ENCODE measurements at regions not wholly inside any gene's neighbourhood (a gene's known extent, or its start where the extent isn't known, plus 50 kb on each side); places are given as distances from the start of the nearest gene placed in this dataset.

GRCh38 chr5:1950708-1951103 lies 68.0 kb upstream of the IRX4 start:
- no peaks in the 10 kb centered on the region for H3K9me3 ChIP-seq (ENCODE audit: control insufficient read depth, low read depth, low read length)
- H3K4me1 ChIP-seq (ENCODE audit: control insufficient read depth, low read depth, low read length): peaks cover 6% of the 10 kb centered on the region
- no peaks in the 10 kb centered on the region for H3K27me3 ChIP-seq (ENCODE audit: control insufficient read depth, insufficient read depth, low read length)
- no peak overlapping the region for H3K9ac ChIP-seq (ENCODE audit: low read length)
- no peak overlapping the region for H3K4me3 ChIP-seq (ENCODE audit: low read length)
- H3K36me3 ChIP-seq (ENCODE audit: control insufficient read depth, low read depth, low read length): no peaks in the 10 kb centered on the region
- H3K27ac ChIP-seq (ENCODE audit: low read length): no peak overlapping the region

GRCh38 chr5:1950096-1950707 lies 67.5 kb upstream of the IRX4 start:
- peaks cover 6% of the 10 kb centered on the region for H3K4me1 ChIP-seq (ENCODE audit: control insufficient read depth, low read depth, low read length)
- H3K9ac ChIP-seq (ENCODE audit: low read length): no peak overlapping the region
- H3K4me3 ChIP-seq (ENCODE audit: low read length): no peak overlapping the region
- H3K36me3 ChIP-seq (ENCODE audit: control insufficient read depth, low read depth, low read length): no peaks in the 10 kb centered on the region
- H3K9me3 ChIP-seq (ENCODE audit: control insufficient read depth, low read depth, low read length): no peaks in the 10 kb centered on the region
- no peak overlapping the region for H3K27ac ChIP-seq (ENCODE audit: low read length)
- H3K27me3 ChIP-seq (ENCODE audit: control insufficient read depth, insufficient read depth, low read length): no peaks in the 10 kb centered on the region

- H3K9me3 ChIP-seq (ENCODE audit: control insufficient read depth, low read depth, low read length): no peaks in the 10 kb centered on the region
- H3K9ac ChIP-seq (ENCODE audit: low read length): no peak overlapping the region
- H3K4me3 ChIP-seq (ENCODE audit: low read length): no peak overlapping the region
- peaks cover 6% of the 10 kb centered on the region for H3K4me1 ChIP-seq (ENCODE audit: control insufficient read depth, low read depth, low read length)
- no peaks in the 10 kb centered on the region for H3K36me3 ChIP-seq (ENCODE audit: control insufficient read depth, low read depth, low read length)
- H3K27me3 ChIP-seq (ENCODE audit: control insufficient read depth, insufficient read depth, low read length): no peaks in the 10 kb centered on the region
- no peak overlapping the region for H3K27ac ChIP-seq (ENCODE audit: low read length)
Observed at GRCh38 chr5:1949253-1949652, 66.5 kb upstream of the IRX4 start.

- no peaks in the 10 kb centered on the region for H3K27me3 ChIP-seq (ENCODE audit: control insufficient read depth, insufficient read depth, low read length)
- peaks cover 6% of the 10 kb centered on the region for H3K4me1 ChIP-seq (ENCODE audit: control insufficient read depth, low read depth, low read length)
- no peaks in the 10 kb centered on the region for H3K36me3 ChIP-seq (ENCODE audit: control insufficient read depth, low read depth, low read length)
- no peak overlapping the region for H3K9ac ChIP-seq (ENCODE audit: low read length)
- H3K9me3 ChIP-seq (ENCODE audit: control insufficient read depth, low read depth, low read length): no peaks in the 10 kb centered on the region
- H3K4me3 ChIP-seq (ENCODE audit: low read length): no peak overlapping the region
- H3K27ac ChIP-seq (ENCODE audit: low read length): no peak overlapping the region
Observed at GRCh38 chr5:1948663-1949191, 66.0 kb upstream of the IRX4 start.

GRCh38 chr5:1948111-1948510 lies 65.4 kb upstream of the IRX4 start:
- Histone ChIP-seq H3K36me3 (ENCODE audit: control insufficient read depth, low read depth, low read length) (no peaks in the 10 kb centered on the region), H3K9me3 (ENCODE audit: control insufficient read depth, low read depth, low read length) (no peaks in the 10 kb centered on the region), H3K27me3 (ENCODE audit: control insufficient read depth, insufficient read depth, low read length) (no peaks in the 10 kb centered on the region), H3K9ac (ENCODE audit: low read length) (no peak overlapping the region), H3K4me1 (ENCODE audit: control insufficient read depth, low read depth, low read length) (peaks cover 6% of the 10 kb centered on the region), H3K27ac (ENCODE audit: low read length) (no peak overlapping the region), H3K4me3 (ENCODE audit: low read length) (no peak overlapping the region)

GRCh38 chr5:1946776-1947175 lies 64.1 kb upstream of the IRX4 start:
- Histone ChIP-seq H3K4me3 (ENCODE audit: low read length) (no peak overlapping the region), H3K36me3 (ENCODE audit: control insufficient read depth, low read depth, low read length) (no peaks in the 10 kb centered on the region), H3K9ac (ENCODE audit: low read length) (no peak overlapping the region), H3K4me1 (ENCODE audit: control insufficient read depth, low read depth, low read length) (no peaks in the 10 kb centered on the region), H3K9me3 (ENCODE audit: control insufficient read depth, low read depth, low read length) (no peaks in the 10 kb centered on the region), H3K27ac (ENCODE audit: low read length) (no peak overlapping the region), H3K27me3 (ENCODE audit: control insufficient read depth, insufficient read depth, low read length) (no peaks in the 10 kb centered on the region)

- H3K27me3 ChIP-seq (ENCODE audit: control insufficient read depth, insufficient read depth, low read length): no peaks in the 10 kb centered on the region
- no peak overlapping the region for H3K4me3 ChIP-seq (ENCODE audit: low read length)
- H3K4me1 ChIP-seq (ENCODE audit: control insufficient read depth, low read depth, low read length): no peaks in the 10 kb centered on the region
- no peak overlapping the region for H3K27ac ChIP-seq (ENCODE audit: low read length)
- no peaks in the 10 kb centered on the region for H3K9me3 ChIP-seq (ENCODE audit: control insufficient read depth, low read depth, low read length)
- H3K36me3 ChIP-seq (ENCODE audit: control insufficient read depth, low read depth, low read length): no peaks in the 10 kb centered on the region
- H3K9ac ChIP-seq (ENCODE audit: low read length): no peak overlapping the region
Observed at GRCh38 chr5:1946122-1946677, 63.5 kb upstream of the IRX4 start.

GRCh38 chr5:1945606-1946005 lies 62.9 kb upstream of the IRX4 start:
- H3K27me3 ChIP-seq (ENCODE audit: control insufficient read depth, insufficient read depth, low read length): no peaks in the 10 kb centered on the region
- no peaks in the 10 kb centered on the region for H3K36me3 ChIP-seq (ENCODE audit: control insufficient read depth, low read depth, low read length)
- no peaks in the 10 kb centered on the region for H3K4me1 ChIP-seq (ENCODE audit: control insufficient read depth, low read depth, low read length)
- no peak overlapping the region for H3K27ac ChIP-seq (ENCODE audit: low read length)
- H3K4me3 ChIP-seq (ENCODE audit: low read length): no peak overlapping the region
- no peaks in the 10 kb centered on the region for H3K9me3 ChIP-seq (ENCODE audit: control insufficient read depth, low read depth, low read length)
- no peak overlapping the region for H3K9ac ChIP-seq (ENCODE audit: low read length)

- Histone ChIP-seq H3K9me3 (ENCODE audit: control insufficient read depth, low read depth, low read length) (no peaks in the 10 kb centered on the region), H3K4me3 (ENCODE audit: low read length) (no peak overlapping the region), H3K27me3 (ENCODE audit: control insufficient read depth, insufficient read depth, low read length) (no peaks in the 10 kb centered on the region), H3K36me3 (ENCODE audit: control insufficient read depth, low read depth, low read length) (no peaks in the 10 kb centered on the region), H3K27ac (ENCODE audit: low read length) (no peak overlapping the region), H3K9ac (ENCODE audit: low read length) (no peak overlapping the region), H3K4me1 (ENCODE audit: control insufficient read depth, low read depth, low read length) (no peaks in the 10 kb centered on the region)
Observed at GRCh38 chr5:1944408-1944807, 61.7 kb upstream of the IRX4 start.

- Histone ChIP-seq H3K9ac (ENCODE audit: low read length) (no peak overlapping the region), H3K9me3 (ENCODE audit: control insufficient read depth, low read depth, low read length) (no peaks in the 10 kb centered on the region), H3K4me3 (ENCODE audit: low read length) (no peak overlapping the region), H3K36me3 (ENCODE audit: control insufficient read depth, low read depth, low read length) (no peaks in the 10 kb centered on the region), H3K27me3 (ENCODE audit: control insufficient read depth, insufficient read depth, low read length) (no peaks in the 10 kb centered on the region), H3K4me1 (ENCODE audit: control insufficient read depth, low read depth, low read length) (no peaks in the 10 kb centered on the region), H3K27ac (ENCODE audit: low read length) (no peak overlapping the region)
Observed at GRCh38 chr5:1943481-1943880, 60.8 kb upstream of the IRX4 start.

- H3K4me1 ChIP-seq (ENCODE audit: control insufficient read depth, low read depth, low read length): no peaks in the 10 kb centered on the region
- no peak overlapping the region for H3K4me3 ChIP-seq (ENCODE audit: low read length)
- H3K36me3 ChIP-seq (ENCODE audit: control insufficient read depth, low read depth, low read length): no peaks in the 10 kb centered on the region
- H3K27me3 ChIP-seq (ENCODE audit: control insufficient read depth, insufficient read depth, low read length): no peaks in the 10 kb centered on the region
- H3K9me3 ChIP-seq (ENCODE audit: control insufficient read depth, low read depth, low read length): no peaks in the 10 kb centered on the region
- no peak overlapping the region for H3K9ac ChIP-seq (ENCODE audit: low read length)
- no peak overlapping the region for H3K27ac ChIP-seq (ENCODE audit: low read length)
Observed at GRCh38 chr5:1942630-1943029, 59.9 kb upstream of the IRX4 start.

- Histone ChIP-seq H3K27me3 (ENCODE audit: control insufficient read depth, insufficient read depth, low read length) (no peaks in the 10 kb centered on the region), H3K9ac (ENCODE audit: low read length) (no peak overlapping the region), H3K36me3 (ENCODE audit: control insufficient read depth, low read depth, low read length) (no peaks in the 10 kb centered on the region), H3K4me1 (ENCODE audit: control insufficient read depth, low read depth, low read length) (no peaks in the 10 kb centered on the region), H3K27ac (ENCODE audit: low read length) (no peak overlapping the region), H3K9me3 (ENCODE audit: control insufficient read depth, low read depth, low read length) (no peaks in the 10 kb centered on the region), H3K4me3 (ENCODE audit: low read length) (no peak overlapping the region)
Observed at GRCh38 chr5:1942158-1942557, 59.4 kb upstream of the IRX4 start.
